ENCODE measurements at regions not wholly inside any gene's neighbourhood (a gene's known extent, or its start where the extent isn't known, plus 50 kb on each side); places are given as distances from the start of the nearest gene placed in this dataset.
A peak's percentile ranks its signal among the peaks of the same experiment; 100 is the strongest.

DNA sequence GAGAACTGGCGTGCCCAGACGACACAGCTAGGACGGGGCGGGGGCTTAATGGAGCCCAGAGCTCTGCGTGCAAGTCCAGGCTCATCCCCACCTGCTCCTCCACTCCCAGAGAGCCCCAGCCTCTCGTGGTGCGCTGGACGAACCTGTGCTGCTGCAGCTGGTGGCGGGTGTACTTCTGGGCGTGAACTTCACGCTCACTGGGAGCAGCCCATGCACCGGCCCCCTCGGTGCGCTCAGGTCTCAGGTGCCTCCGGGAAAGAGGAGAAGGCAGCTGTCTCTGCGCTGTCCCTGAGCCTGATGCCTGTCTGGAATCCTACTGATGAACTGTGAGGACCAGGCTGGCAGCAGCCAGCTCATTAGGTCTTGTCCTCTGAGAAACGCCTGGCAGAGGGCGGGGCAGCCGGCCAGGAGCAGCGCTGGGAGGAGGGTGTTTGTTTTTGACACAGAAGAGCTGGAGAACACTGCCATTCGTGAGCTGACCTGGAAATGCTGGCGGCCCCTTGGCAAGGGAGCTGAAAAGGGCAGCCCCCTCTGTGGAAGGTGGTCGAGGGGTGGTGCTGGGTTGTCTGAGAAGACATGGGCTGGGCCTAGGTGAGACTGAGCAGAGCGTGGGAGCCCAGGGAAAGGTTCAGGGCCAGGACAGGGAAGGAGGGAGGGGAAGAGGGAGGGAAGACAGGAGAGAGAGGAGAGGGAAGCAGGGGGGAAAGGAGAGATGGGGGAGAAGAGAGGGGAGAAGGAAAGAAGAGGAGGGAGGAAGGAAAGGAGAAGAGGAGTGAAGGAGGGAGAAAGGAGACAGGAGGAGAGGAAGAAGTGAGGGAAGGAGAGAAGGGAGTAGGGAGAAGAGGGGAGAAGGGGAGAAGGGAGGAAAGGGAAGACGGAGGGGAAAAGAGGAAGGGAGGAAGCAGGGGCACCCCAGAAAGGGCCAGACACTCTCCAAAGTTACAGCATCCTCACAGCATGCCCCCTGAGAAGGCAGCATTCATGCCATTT is 53.5 kb upstream of the TNS3 start:
- Histone ChIP-seq H3K79me2 (ENCODE audit: insufficient read depth, low read depth, low read length) (no peaks in the 10 kb centered on the region), H3K4me1 (ENCODE audit: insufficient read depth, low read length, poor library complexity, severe bottlenecking) (peaks cover 27% of the 10 kb centered on the region), H3K4me2 (ENCODE audit: low read length) (peak overlapping the region; percentile 51; the same call in 1 of the 2 replicates), H3K27ac (ENCODE audit: low read depth, low read length, poor library complexity, severe bottlenecking) (no peak overlapping the region), H3K9me3 (ENCODE audit: low read length) (no peaks in the 10 kb centered on the region), H3K9me2 (ENCODE audit: insufficient read depth, low read length) (no peaks in the 10 kb centered on the region), H4K20me1 (ENCODE audit: insufficient read depth, low read length) (no peaks in the 10 kb centered on the region), H3K36me3 (ENCODE audit: insufficient read depth, low read length) (no peaks in the 10 kb centered on the region), H3K4me3 (ENCODE audit: low read depth, low read length, poor library complexity, severe bottlenecking) (no peak overlapping the region), H2AFZ (ENCODE audit: low read length) (peak overlapping the region; percentile 8; the same call in 1 of the 2 replicates)
- no peak for DNase-seq (ENCODE audit: low spot score)
- no TSS peak for BruUV-seq (replicated peaks)
- intact Hi-C loops (cut with micrococcal nuclease; ENCODE audit: unreplicated experiment) = no loop called here
- ChIA-PET POLR2A (no interaction called here), CTCF (ENCODE audit: unreplicated experiment) (interaction anchor here (0.6 kb wide), 1 partner anchor 54 kb away, joined by 5 read pairs; no protein-coding TSS in a partner anchor)
- TF ChIP-seq, protein P1, sequence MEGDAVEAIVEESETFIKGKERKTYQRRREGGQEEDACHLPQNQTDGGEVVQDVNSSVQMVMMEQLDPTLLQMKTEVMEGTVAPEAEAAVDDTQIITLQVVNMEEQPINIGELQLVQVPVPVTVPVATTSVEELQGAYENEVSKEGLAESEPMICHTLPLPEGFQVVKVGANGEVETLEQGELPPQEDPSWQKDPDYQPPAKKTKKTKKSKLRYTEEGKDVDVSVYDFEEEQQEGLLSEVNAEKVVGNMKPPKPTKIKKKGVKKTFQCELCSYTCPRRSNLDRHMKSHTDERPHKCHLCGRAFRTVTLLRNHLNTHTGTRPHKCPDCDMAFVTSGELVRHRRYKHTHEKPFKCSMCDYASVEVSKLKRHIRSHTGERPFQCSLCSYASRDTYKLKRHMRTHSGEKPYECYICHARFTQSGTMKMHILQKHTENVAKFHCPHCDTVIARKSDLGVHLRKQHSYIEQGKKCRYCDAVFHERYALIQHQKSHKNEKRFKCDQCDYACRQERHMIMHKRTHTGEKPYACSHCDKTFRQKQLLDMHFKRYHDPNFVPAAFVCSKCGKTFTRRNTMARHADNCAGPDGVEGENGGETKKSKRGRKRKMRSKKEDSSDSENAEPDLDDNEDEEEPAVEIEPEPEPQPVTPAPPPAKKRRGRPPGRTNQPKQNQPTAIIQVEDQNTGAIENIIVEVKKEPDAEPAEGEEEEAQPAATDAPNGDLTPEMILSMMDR (conservative IDR thresholded peaks at IDR 0.05; ENCODE audit: low read length) = no peak
- no peak for TF ChIP-seq EZH2phosphoT487 (IDR thresholded peaks at IDR 0.05; ENCODE audit: borderline replicate concordance, low read depth, low read length)

DNA sequence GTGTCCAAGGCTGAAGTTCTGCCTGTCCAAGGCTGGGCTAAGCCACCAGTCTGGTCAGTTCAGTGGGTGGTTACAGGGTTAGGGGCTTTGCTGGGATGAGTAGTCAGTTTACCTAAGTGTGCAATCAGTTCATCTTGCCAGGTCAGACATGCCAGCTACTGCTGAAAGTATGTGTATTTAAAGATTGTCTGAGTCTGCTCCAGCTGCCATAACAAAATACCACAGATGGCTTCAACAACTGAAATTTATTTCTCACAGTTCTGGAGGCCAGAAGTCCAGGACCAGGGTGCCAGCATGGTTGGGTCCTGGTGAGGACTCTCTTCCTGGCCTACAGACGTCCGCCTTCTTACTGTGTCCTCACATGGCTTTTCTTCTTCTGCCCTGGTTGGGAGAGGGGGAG is 52.4 kb upstream of the TNS3 start:
- H3K4me2 ChIP-seq (ENCODE audit: low read length) = no peak overlapping the region
- POLR2A ChIA-PET = interaction anchor here (1.7 kb wide), 1 partner anchor 12 kb away, joined by 7 read pairs; no protein-coding TSS in a partner anchor
- intact Hi-C loops (cut with micrococcal nuclease; ENCODE audit: unreplicated experiment) = no loop called here

More for the DNA sequence above, 52.4 kb upstream of the TNS3 start:
- no peak overlapping the region for H3K4me3 ChIP-seq (ENCODE audit: low read depth, low read length, poor library complexity, severe bottlenecking)
- H3K36me3 ChIP-seq (ENCODE audit: insufficient read depth, low read length) = no peaks in the 10 kb centered on the region
- no peaks in the 10 kb centered on the region for H3K79me2 ChIP-seq (ENCODE audit: insufficient read depth, low read depth, low read length)
- no peaks in the 10 kb centered on the region for H4K20me1 ChIP-seq (ENCODE audit: insufficient read depth, low read length)
- BruUV-seq (replicated peaks) = no TSS peak
- CTCF ChIA-PET (ENCODE audit: unreplicated experiment) = no interaction called here
- no peaks in the 10 kb centered on the region for H3K9me2 ChIP-seq (ENCODE audit: insufficient read depth, low read length)
- no peak for DNase-seq (ENCODE audit: low spot score)
- TF ChIP-seq, protein P1 (conservative IDR thresholded peaks at IDR 0.05; ENCODE audit: low read length) = no peak
- no peak for TF ChIP-seq EZH2phosphoT487 (IDR thresholded peaks at IDR 0.05; ENCODE audit: borderline replicate concordance, low read depth, low read length)
- H3K9me3 ChIP-seq (ENCODE audit: low read length) = no peaks in the 10 kb centered on the region
- no peak overlapping the region for H3K27ac ChIP-seq (ENCODE audit: low read depth, low read length, poor library complexity, severe bottlenecking)
- H2AFZ ChIP-seq (ENCODE audit: low read length) = no peak overlapping the region
- peaks cover 27% of the 10 kb centered on the region for H3K4me1 ChIP-seq (ENCODE audit: insufficient read depth, low read length, poor library complexity, severe bottlenecking)

Data from OCI-LY7 (cell line).